OCI-LY1 (cell line): ENCODE measurements at regions not wholly inside any gene's neighbourhood (a gene's known extent, or its start where the extent isn't known, plus 50 kb on each side); places are given as distances from the start of the nearest gene placed in this dataset.

Experiments
- H2AFZ ChIP-seq: fragments of 200-600 bp; sonication (generic), shearing (Covaris generic); 2 replicates; pipeline ENCODE4 v1.6.0; 2014; ENCODE audit warnings: antibody characterized with exemption, mild to moderate bottlenecking, low read length
- H3F3A ChIP-seq: fragments of 200-600 bp; sonication (generic), shearing (Covaris generic); 2 replicates; pipeline ENCODE4 v1.6.0; 2014; ENCODE audit warnings: mild to moderate bottlenecking, antibody characterized with exemption, low read length, moderate library complexity; ENCODE audit not compliant: insufficient read depth
- H3K27ac ChIP-seq: fragments of 200-600 bp; sonication (generic); 2 replicates; pipeline ENCODE4 v1.5.1; 2014; ENCODE audit warnings: low read length, mixed run types, mild to moderate bottlenecking, low read depth; ENCODE audit not compliant: poor library complexity, severe bottlenecking
- H3K27me3 ChIP-seq: fragments of 200-600 bp; sonication (generic); 2 replicates; pipeline ENCODE4 v1.6.0; 2014; ENCODE audit warnings: antibody characterized with exemption, mild to moderate bottlenecking, low read length, moderate library complexity; ENCODE audit not compliant: insufficient read depth
- H3K36me3 ChIP-seq: fragments of 200-600 bp; sonication (generic); 2 replicates; pipeline ENCODE4 v1.6.1; 2014; ENCODE audit warnings: mild to moderate bottlenecking, antibody characterized with exemption, low read length, moderate library complexity, mixed read lengths; ENCODE audit not compliant: insufficient read depth
- H3K4me1 ChIP-seq: fragments of 200-600 bp; sonication (generic); 2 replicates; pipeline ENCODE4 v1.5.1; 2014; ENCODE audit warnings: mild to moderate bottlenecking, low read length, moderate library complexity; ENCODE audit not compliant: insufficient read depth, severe bottlenecking
- H3K4me2 ChIP-seq: fragments of 200-600 bp; sonication (generic), shearing (Covaris generic); 2 replicates; pipeline ENCODE4 v1.6.1; 2014; ENCODE audit warnings: low read length
- H3K4me3 ChIP-seq: fragments of 200-600 bp; sonication (generic); 2 replicates; pipeline ENCODE4 v1.5.1; 2014; ENCODE audit warnings: low read length, low read depth, mild to moderate bottlenecking, mixed read lengths; ENCODE audit not compliant: poor library complexity, severe bottlenecking
- H3K79me2 ChIP-seq: fragments of 200-600 bp; shearing (Covaris generic); 2 replicates; pipeline ENCODE4 v1.6.1; 2016; ENCODE audit warnings: mixed run types, low read length, mixed read lengths; ENCODE audit not compliant: insufficient read depth
- H3K9ac ChIP-seq: fragments of 200-600 bp; sonication (generic), shearing (Covaris generic); 2 replicates; pipeline ENCODE4 v1.6.1; 2014; ENCODE audit warnings: mild to moderate bottlenecking, low read length, mixed read lengths
- H3K9me2 ChIP-seq: fragments of 200-600 bp; sonication (generic), shearing (Covaris generic); 2 replicates; pipeline ENCODE4 v1.6.1; 2014; ENCODE audit warnings: low read depth, mild to moderate bottlenecking, low read length, mixed read lengths
- H3K9me3 ChIP-seq: fragments of 200-600 bp; shearing (Covaris generic); 2 replicates; pipeline ENCODE4 v1.6.1; 2014; ENCODE audit warnings: low read length, mixed read lengths
- H4K20me1 ChIP-seq: fragments of 200-600 bp; sonication (generic), shearing (Covaris generic); 2 replicates; pipeline ENCODE4 v1.6.0; 2016; ENCODE audit warnings: mild to moderate bottlenecking, low read length; ENCODE audit not compliant: insufficient read depth
- EZH2 ChIP-seq: fragments of 200-600 bp; sonication (generic), shearing (Covaris generic); IDR thresholded peaks from 2 replicates; pipeline ENCODE4 v1.8.0; 2017; ENCODE audit warnings: borderline replicate concordance, mixed run types, mild to moderate bottlenecking, antibody characterized with exemption, low read length, moderate library complexity, mixed read lengths
- TF ChIP-seq, protein P1 (sequence below): fragments of 200-600 bp; sonication (generic), shearing (Covaris generic); IDR thresholded peaks from 2 replicates; pipeline ENCODE4 v1.5.1; 2017; ENCODE audit warnings: mild to moderate bottlenecking, antibody characterized with exemption, low read length, moderate library complexity, mixed read lengths

GRCh38 chr3:117126460-117126859 is 416.9 kb downstream of the TUSC7 start:
- H3K27me3 ChIP-seq, result no peaks in the 10 kb centered on the region
- H3K9ac ChIP-seq, result no peak overlapping the region
- no peaks in the 10 kb centered on the region for H4K20me1 ChIP-seq
- no peaks in the 10 kb centered on the region for H3F3A ChIP-seq
- no peak overlapping the region for H3K27ac ChIP-seq
- no peak overlapping the region for H3K4me3 ChIP-seq
- H3K4me1 ChIP-seq, result no peaks in the 10 kb centered on the region
- no peak overlapping the region for H3K4me2 ChIP-seq
- no peak overlapping the region for H2AFZ ChIP-seq
- no peaks in the 10 kb centered on the region for H3K79me2 ChIP-seq
- no peaks in the 10 kb centered on the region for H3K36me3 ChIP-seq
- H3K9me3 ChIP-seq, result no peaks in the 10 kb centered on the region
- TF ChIP-seq EZH2, result no peak
- TF ChIP-seq, protein P1, sequence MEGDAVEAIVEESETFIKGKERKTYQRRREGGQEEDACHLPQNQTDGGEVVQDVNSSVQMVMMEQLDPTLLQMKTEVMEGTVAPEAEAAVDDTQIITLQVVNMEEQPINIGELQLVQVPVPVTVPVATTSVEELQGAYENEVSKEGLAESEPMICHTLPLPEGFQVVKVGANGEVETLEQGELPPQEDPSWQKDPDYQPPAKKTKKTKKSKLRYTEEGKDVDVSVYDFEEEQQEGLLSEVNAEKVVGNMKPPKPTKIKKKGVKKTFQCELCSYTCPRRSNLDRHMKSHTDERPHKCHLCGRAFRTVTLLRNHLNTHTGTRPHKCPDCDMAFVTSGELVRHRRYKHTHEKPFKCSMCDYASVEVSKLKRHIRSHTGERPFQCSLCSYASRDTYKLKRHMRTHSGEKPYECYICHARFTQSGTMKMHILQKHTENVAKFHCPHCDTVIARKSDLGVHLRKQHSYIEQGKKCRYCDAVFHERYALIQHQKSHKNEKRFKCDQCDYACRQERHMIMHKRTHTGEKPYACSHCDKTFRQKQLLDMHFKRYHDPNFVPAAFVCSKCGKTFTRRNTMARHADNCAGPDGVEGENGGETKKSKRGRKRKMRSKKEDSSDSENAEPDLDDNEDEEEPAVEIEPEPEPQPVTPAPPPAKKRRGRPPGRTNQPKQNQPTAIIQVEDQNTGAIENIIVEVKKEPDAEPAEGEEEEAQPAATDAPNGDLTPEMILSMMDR, result no peak
- H3K9me2 ChIP-seq, result no peaks in the 10 kb centered on the region

- no peak overlapping the region for H3K4me2 ChIP-seq
- H3F3A ChIP-seq, result no peaks in the 10 kb centered on the region
- no peak overlapping the region for H3K27ac ChIP-seq
- TF ChIP-seq, protein P1, result no peak
- no peak for TF ChIP-seq EZH2
- H3K9ac ChIP-seq, result no peak overlapping the region
- H3K36me3 ChIP-seq, result no peaks in the 10 kb centered on the region
- no peaks in the 10 kb centered on the region for H3K79me2 ChIP-seq
- no peaks in the 10 kb centered on the region for H3K9me3 ChIP-seq
- H4K20me1 ChIP-seq, result no peaks in the 10 kb centered on the region
- H3K4me3 ChIP-seq, result no peak overlapping the region
- no peak overlapping the region for H2AFZ ChIP-seq
- no peaks in the 10 kb centered on the region for H3K4me1 ChIP-seq
- H3K9me2 ChIP-seq, result no peaks in the 10 kb centered on the region
- no peaks in the 10 kb centered on the region for H3K27me3 ChIP-seq
Measured at GRCh38 chr3:117126946-117127546, 417.5 kb downstream of the TUSC7 start.

DNA sequence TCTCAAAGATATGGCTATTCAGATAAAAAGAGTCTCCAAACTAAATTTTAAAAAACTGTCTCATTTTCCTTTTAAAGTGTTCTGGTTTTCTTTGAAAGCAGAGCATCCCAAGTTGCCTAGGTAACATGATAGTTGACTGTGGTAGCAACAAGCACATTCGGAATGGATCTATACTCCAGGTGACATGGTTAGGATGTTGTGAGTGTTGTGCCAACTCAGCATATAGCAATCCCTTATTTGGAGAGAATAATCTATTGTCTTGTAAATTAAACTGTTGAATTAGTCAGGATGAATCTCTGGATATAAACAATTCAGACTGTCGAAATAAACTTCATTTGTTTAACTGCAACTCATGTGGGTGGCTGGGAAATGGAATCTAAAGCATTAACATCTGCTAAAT is 418.6 kb downstream of the TUSC7 start:
- Histone ChIP-seq H2AFZ (no peak overlapping the region), H3F3A (no peaks in the 10 kb centered on the region), H3K27ac (no peak overlapping the region), H4K20me1 (no peaks in the 10 kb centered on the region), H3K9me3 (no peaks in the 10 kb centered on the region), H3K4me2 (no peak overlapping the region), H3K4me3 (no peak overlapping the region), H3K9me2 (no peaks in the 10 kb centered on the region), H3K27me3 (no peaks in the 10 kb centered on the region), H3K9ac (no peak overlapping the region), H3K79me2 (no peaks in the 10 kb centered on the region), H3K4me1 (no peaks in the 10 kb centered on the region), H3K36me3 (no peaks in the 10 kb centered on the region)
- TF ChIP-seq, protein P1, result no peak
- no peak for TF ChIP-seq EZH2
